Esophagus squamous epithelium (tissue), 5 donors: ENCODE measurements at regions not wholly inside any gene's neighbourhood (a gene's known extent, or its start where the extent isn't known, plus 50 kb on each side); places are given as distances from the start of the nearest gene placed in this dataset.

Experiments used
- DNase-seq: peaks from one replicate; lab custom pipeline; 2025; lab: John Stamatoyannopoulos, UW
- H3K27ac ChIP-seq, 4 donors: fragments of 200-600 bp; sonication (generic); one replicate each; pipeline ENCODE4 v1.5.1; 2016 to 2019; ENCODE audit warnings: mild to moderate bottlenecking in 1 of 4
- H3K27me3 ChIP-seq, 4 donors: fragments of 200-600 bp; sonication (generic); 1 replicate in 3 of 4; 2 replicates in 1 of 4; pipeline versions ENCODE4 v1.5.1 to v1.6.0; 2017 to 2021; ENCODE audit warnings: antibody characterized with exemption in 1 of 4
- H3K36me3 ChIP-seq, 3 donors: fragments of 200-600 bp; sonication (generic); one replicate each; pipeline ENCODE4 v1.5.1; 2016 to 2019
- H3K4me1 ChIP-seq, 3 donors: fragments of 200-600 bp; sonication (generic); one replicate each; pipeline ENCODE4 v1.5.1; 2017 to 2019
- H3K4me3 ChIP-seq, 4 donors: fragments of 200-600 bp; sonication (generic); 1 replicate in 3 of 4; 2 replicates in 1 of 4; pipeline ENCODE4 v1.5.1; 2016 to 2019; ENCODE audit warnings: mild to moderate bottlenecking in 2 of 4, moderate library complexity in 1 of 4
- H3K9me3 ChIP-seq, 3 donors: fragments of 200-600 bp; sonication (generic); one replicate each; pipeline ENCODE4 v1.5.1; 2016 to 2019
- CTCF ChIP-seq, 6 experiments: fragments of 450-650 bp in 4 of 6; fragments of 200-600 bp in 2 of 6; sonication (generic) in 2 of 6; IDR thresholded peaks; one replicate each; pipeline ENCODE4 v1.5.1; 2016 to 2019; ENCODE audit warnings: antibody characterized with exemption in 6 of 6, mild to moderate bottlenecking in 4 of 6, moderate library complexity in 4 of 6
- POLR2A ChIP-seq, 4 donors: fragments of 450-650 bp; IDR thresholded peaks; one replicate each; pipeline ENCODE4 v1.6.1; 2017; ENCODE audit warnings: antibody characterized with exemption in 4 of 4, mild to moderate bottlenecking in 4 of 4, moderate library complexity in 3 of 4
- WGBS, 2 donors: methylation state at CpG; one replicate each; pipeline ENCODE4 v1.1.5; 2018; 5-methylcytosine and 5-hydroxymethylcytosine counted together
- intact Hi-C: fragments of 100-400 bp; cut with DNase I; formaldehyde crosslinking; loops from one replicate; pipeline ENCODE4 v1.15.0; 2022
- donor health status: DM: yes; HTN: yes; CAD: no.

GRCh38 chr22:44369916-44370801, 57.4 kb upstream of the SHISAL1 start:
- DNase-seq: no peak
- no peaks in the 10 kb centered on the region for H3K4me1 ChIP-seq
- WGBS, 2 donors: 81 to 89% methylated on average over 8 to 9 of the region's 18 CpGs
- no peak overlapping the region for H3K27ac ChIP-seq
- H3K36me3 ChIP-seq: no peaks in the 10 kb centered on the region
- H3K4me3 ChIP-seq: no peak overlapping the region
- H3K9me3 ChIP-seq: peaks cover 0 to 10% (median 5%) of the 10 kb centered on the region in 3 donors
- intact Hi-C loops: no loop called here
- H3K27me3 ChIP-seq: peaks cover 0 to 43% (median 0%) of the 10 kb centered on the region in 4 donors
- TF ChIP-seq POLR2A (IDR thresholded peaks at IDR 0.05) (no peak), CTCF (IDR thresholded peaks at IDR 0.05) (no peak)

- no peak for TF ChIP-seq POLR2A (IDR thresholded peaks at IDR 0.05)
- no peak for TF ChIP-seq CTCF (IDR thresholded peaks at IDR 0.05)
- WGBS, 2 donors: 45 to 76% methylated on average over 6 to 15 of the region's 15 CpGs
- Histone ChIP-seq H3K9me3 (peaks cover 0 to 1% (median 0%) of the 10 kb centered on the region in 3 donors), H3K36me3 (no peaks in the 10 kb centered on the region), H3K27me3 (peaks cover 0 to 51% (median 0%) of the 10 kb centered on the region in 4 donors), H3K4me1 (peaks cover 0 to 6% (median 4%) of the 10 kb centered on the region in 3 donors), H3K4me3 (no peak overlapping the region), H3K27ac (no peak overlapping the region)
- intact Hi-C loops: no loop called here
- DNase-seq: no peak
These were observed 56.5 kb upstream of the SHISAL1 start for GRCh38 chr22:44369293-44369661.

DNA sequence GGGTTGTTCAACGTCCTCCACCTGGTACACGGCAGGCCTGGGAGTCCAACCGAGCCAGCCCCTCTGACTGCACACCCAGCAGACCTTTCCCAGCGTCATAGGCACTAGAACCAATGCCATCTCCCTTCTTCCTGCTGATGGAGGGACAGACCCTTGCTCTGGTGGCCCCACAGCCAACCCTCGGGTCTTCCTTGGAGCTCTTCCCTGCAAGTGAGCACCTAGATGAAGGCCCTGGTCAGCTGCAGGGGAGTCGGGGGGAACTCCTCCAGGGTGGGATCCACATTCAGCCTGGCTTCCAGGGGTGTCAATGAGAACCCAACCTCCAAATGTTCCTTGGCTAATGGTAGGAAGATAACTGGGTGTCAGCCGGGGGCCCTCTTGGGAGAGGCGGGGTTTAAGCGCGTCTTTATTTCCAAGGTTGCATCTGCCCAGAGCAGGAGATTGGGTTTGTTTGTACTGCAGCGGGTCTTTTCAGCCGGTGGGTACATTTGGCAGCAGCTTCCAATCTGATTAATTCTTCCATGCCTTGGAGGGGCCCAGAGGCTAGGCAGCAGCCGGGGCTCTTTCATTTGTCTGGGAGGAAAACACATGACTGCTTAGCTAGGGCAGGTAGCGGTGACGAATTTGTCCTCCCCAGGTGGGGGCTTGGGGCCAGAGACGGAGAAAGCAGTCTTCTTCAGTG, 56.0 kb upstream of the SHISAL1 start:
- H3K4me3 ChIP-seq: no peak overlapping the region
- intact Hi-C loops: no loop called here
- H3K4me1 ChIP-seq: peaks cover 5 to 12% (median 9%) of the 10 kb centered on the region in 3 donors
- H3K36me3 ChIP-seq: no peaks in the 10 kb centered on the region
- no peak overlapping the region for H3K27ac ChIP-seq
- no peak for TF ChIP-seq CTCF (IDR thresholded peaks at IDR 0.05)
- no peak for TF ChIP-seq POLR2A (IDR thresholded peaks at IDR 0.05)
- H3K9me3 ChIP-seq: no peaks in the 10 kb centered on the region
- WGBS, 2 donors: 85 to 95% methylated on average over 7 to 9 of the region's 16 CpGs
- DNase-seq: no peak
- peaks cover 0 to 57% (median 0%) of the 10 kb centered on the region in 4 donors for H3K27me3 ChIP-seq

GRCh38 chr22:44366372-44367300, 53.9 kb upstream of the SHISAL1 start:
- no peak for DNase-seq
- Histone ChIP-seq H3K4me1 (peaks cover 8 to 32% (median 27%) of the 10 kb centered on the region in 3 donors), H3K36me3 (no peaks in the 10 kb centered on the region), H3K9me3 (no peaks in the 10 kb centered on the region), H3K27ac (no peak overlapping the region), H3K4me3 (no peak overlapping the region), H3K27me3 (peaks cover 0 to 62% (median 0%) of the 10 kb centered on the region in 4 donors)
- no peak for TF ChIP-seq POLR2A (IDR thresholded peaks at IDR 0.05)
- TF ChIP-seq CTCF (IDR thresholded peaks at IDR 0.05): no peak
- 66 to 82% methylated on average over 4 to 5 of the region's 7 CpGs for WGBS, 2 donors
- intact Hi-C loops: no loop called here
